Ovary (tissue), 3 donors: ENCODE measurements at regions not wholly inside any gene's neighbourhood (a gene's known extent, or its start where the extent isn't known, plus 50 kb on each side); places are given as distances from the start of the nearest gene placed in this dataset.

Source experiments
- EP300 ChIP-seq: sonication (generic); formaldehyde crosslinking; IDR thresholded peaks from one replicate; pipeline ENCODE4 v1.6.1; 2017; ENCODE audit warnings: antibody characterized with exemption
- POLR2A ChIP-seq: fragments of 450-650 bp; IDR thresholded peaks from one replicate; pipeline ENCODE4 v1.6.1; 2017; ENCODE audit warnings: antibody characterized with exemption, mild to moderate bottlenecking, moderate library complexity
- TF ChIP-seq, protein P1 (sequence below), 3 donors: fragments of 450-650 bp in 2 of 3; fragments of 200-600 bp in 1 of 3; IDR thresholded peaks; one replicate each; pipeline versions ENCODE4 v1.5.1 to v1.8.0; 2016 to 2022; ENCODE audit warnings: antibody characterized with exemption in 3 of 3, mild to moderate bottlenecking in 1 of 3
- donor health status: DM: no; HTN: no; CAD: no.

DNA sequence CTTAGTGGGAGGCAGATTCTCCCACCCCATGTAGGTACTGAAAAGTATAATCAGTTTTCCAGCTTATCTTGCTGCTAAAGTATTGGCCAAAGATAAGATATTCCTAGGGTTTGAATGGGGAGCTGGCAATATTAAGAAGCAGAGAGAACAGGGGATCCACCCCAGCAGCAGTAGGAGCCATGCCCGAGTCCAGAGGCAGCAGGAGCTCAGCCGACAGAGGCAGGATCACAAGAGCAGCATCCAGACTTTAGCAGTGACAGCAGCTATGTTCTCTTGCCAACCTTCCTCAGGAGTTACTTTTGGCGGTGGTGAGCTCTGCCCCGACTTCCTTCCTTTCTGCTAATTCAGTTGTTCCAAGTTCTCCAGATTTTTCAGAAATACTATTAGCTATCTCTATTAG is 224.5 kb downstream of the GADD45G start:
- TF ChIP-seq, protein P1, sequence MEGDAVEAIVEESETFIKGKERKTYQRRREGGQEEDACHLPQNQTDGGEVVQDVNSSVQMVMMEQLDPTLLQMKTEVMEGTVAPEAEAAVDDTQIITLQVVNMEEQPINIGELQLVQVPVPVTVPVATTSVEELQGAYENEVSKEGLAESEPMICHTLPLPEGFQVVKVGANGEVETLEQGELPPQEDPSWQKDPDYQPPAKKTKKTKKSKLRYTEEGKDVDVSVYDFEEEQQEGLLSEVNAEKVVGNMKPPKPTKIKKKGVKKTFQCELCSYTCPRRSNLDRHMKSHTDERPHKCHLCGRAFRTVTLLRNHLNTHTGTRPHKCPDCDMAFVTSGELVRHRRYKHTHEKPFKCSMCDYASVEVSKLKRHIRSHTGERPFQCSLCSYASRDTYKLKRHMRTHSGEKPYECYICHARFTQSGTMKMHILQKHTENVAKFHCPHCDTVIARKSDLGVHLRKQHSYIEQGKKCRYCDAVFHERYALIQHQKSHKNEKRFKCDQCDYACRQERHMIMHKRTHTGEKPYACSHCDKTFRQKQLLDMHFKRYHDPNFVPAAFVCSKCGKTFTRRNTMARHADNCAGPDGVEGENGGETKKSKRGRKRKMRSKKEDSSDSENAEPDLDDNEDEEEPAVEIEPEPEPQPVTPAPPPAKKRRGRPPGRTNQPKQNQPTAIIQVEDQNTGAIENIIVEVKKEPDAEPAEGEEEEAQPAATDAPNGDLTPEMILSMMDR (IDR thresholded peaks at IDR 0.05): no peak
- no peak for TF ChIP-seq POLR2A
- TF ChIP-seq EP300: no peak
